GM23338 (cell line): ENCODE measurements at regions not wholly inside any gene's neighbourhood (a gene's known extent, or its start where the extent isn't known, plus 50 kb on each side); places are given as distances from the start of the nearest gene placed in this dataset.

Experiments used
- ATAC-seq: fragments of 200-7000 bp; cut with Tn5 transposase; 3 replicates; pipeline ENCODE4 v1.9.1; 2020
- DNase-seq: peaks from one replicate; pipeline ENCODE4 v3.0.0-alpha.2; 2015; ENCODE audit warnings: low spot score
- H2AFZ ChIP-seq: fragments of 200-600 bp; sonication (generic); 2 replicates; pipeline ENCODE4 v1.8.0; 2016; ENCODE audit warnings: antibody characterized with exemption, mild to moderate bottlenecking, moderate library complexity
- H3F3A ChIP-seq: fragments of 200-600 bp; sonication (generic); replicated peaks from 2 replicates; pipeline ENCODE4 v1.8.0; 2017; ENCODE audit warnings: antibody characterized with exemption, mixed run types, low read depth
- H3K27ac ChIP-seq: fragments of 200-600 bp; sonication (generic); 2 replicates; pipeline ENCODE4 v1.6.1; 2016; ENCODE audit warnings: low read depth
- H3K27me3 ChIP-seq: fragments of 200-600 bp; sonication (generic); 2 replicates; pipeline ENCODE4 v1.8.0; 2016; ENCODE audit warnings: mild to moderate bottlenecking, mixed run types, moderate library complexity; ENCODE audit not compliant: insufficient read depth
- H3K36me3 ChIP-seq: fragments of 200-600 bp; sonication (generic); 2 replicates; pipeline ENCODE4 v1.8.0; 2016; ENCODE audit warnings: mild to moderate bottlenecking; ENCODE audit not compliant: insufficient read depth
- H3K4me1 ChIP-seq: fragments of 200-600 bp; sonication (generic); 2 replicates; pipeline ENCODE4 v1.8.0; 2016; ENCODE audit warnings: mild to moderate bottlenecking, moderate library complexity; ENCODE audit not compliant: insufficient read depth
- H3K4me2 ChIP-seq: fragments of 200-600 bp; sonication (generic); 2 replicates; pipeline ENCODE4 v1.7.1; 2017; ENCODE audit warnings: mixed run types
- H3K4me3 ChIP-seq: fragments of 200-600 bp; sonication (generic); 2 replicates; pipeline ENCODE4 v1.6.1; 2016; ENCODE audit warnings: mixed run types
- H3K79me2 ChIP-seq: fragments of 200-600 bp; sonication (generic); replicated peaks from 2 replicates; pipeline ENCODE4 v1.8.0; 2017; ENCODE audit warnings: mild to moderate bottlenecking; ENCODE audit not compliant: insufficient read depth
- H3K9me2 ChIP-seq: fragments of 200-600 bp; sonication (generic); 2 replicates; pipeline ENCODE4 v1.8.0; 2017; ENCODE audit not compliant: insufficient read depth
- H4K20me1 ChIP-seq: fragments of 200-600 bp; sonication (generic); replicated peaks from 2 replicates; pipeline ENCODE4 v1.8.0; 2017; ENCODE audit warnings: mild to moderate bottlenecking; ENCODE audit not compliant: insufficient read depth
- H3K27ac Mint-ChIP-seq: 2 replicates; pipeline ENCODE4 v1.8.0; 2020; ENCODE audit warnings: inconsistent platforms, mild to moderate bottlenecking, moderate library complexity, mixed read lengths
- H3K27me3 Mint-ChIP-seq: 3 replicates; pipeline ENCODE4 v1.8.0; 2022; ENCODE audit warnings: low read depth, mild to moderate bottlenecking, moderate library complexity, mixed read lengths, inconsistent platforms; ENCODE audit not compliant: insufficient read depth, poor library complexity
- H3K36me3 Mint-ChIP-seq: 3 replicates; pipeline ENCODE4 v1.8.0; 2021; ENCODE audit warnings: low read depth, mild to moderate bottlenecking, inconsistent platforms, moderate library complexity, mixed read lengths
- H3K4me1 Mint-ChIP-seq: 3 replicates; pipeline ENCODE4 v1.8.0; 2020; ENCODE audit warnings: mild to moderate bottlenecking, inconsistent platforms, mixed read lengths
- H3K4me3 Mint-ChIP-seq: 3 replicates; pipeline ENCODE4 v1.8.0; 2021; ENCODE audit warnings: moderate library complexity, mild to moderate bottlenecking, inconsistent platforms, mixed read lengths
- H3K9me3 Mint-ChIP-seq: 3 replicates; pipeline ENCODE4 v1.8.0; 2020; ENCODE audit warnings: moderate library complexity, mild to moderate bottlenecking, inconsistent platforms, mixed read lengths
- EZH2phosphoT487 ChIP-seq: fragments of 200-600 bp; sonication (generic); IDR thresholded peaks from one replicate; pipeline ENCODE4 v1.8.1; 2018; ENCODE audit warnings: antibody characterized with exemption; ENCODE audit not compliant: unreplicated experiment
- JUNB ChIP-seq: IDR thresholded peaks from one replicate; pipeline ENCODE4 v1.6.1; 2016; ENCODE audit warnings: antibody characterized with exemption; ENCODE audit not compliant: unreplicated experiment
- ZNF114 ChIP-seq: fragments of 250-450 bp; sonication (Bioruptor Pico); IDR thresholded peaks from 2 replicates; pipeline ENCODE4 v1.5.0; 2020; ENCODE audit warnings: mild to moderate bottlenecking, moderate library complexity
- TF ChIP-seq, protein P1 (sequence below), 2 experiments: fragments of 200-600 bp in 1 of 2; sonication (generic) in 1 of 2; conservative IDR thresholded peaks; 2 replicates each; pipeline versions ENCODE4 v1.5.1 to v1.6.1; 2016 to 2017; ENCODE audit warnings: antibody characterized with exemption in 2 of 2, low read depth in 2 of 2, mild to moderate bottlenecking in 2 of 2, moderate library complexity in 1 of 2
- TF ChIP-seq, protein P2 (sequence below): fragments of 250-450 bp; sonication (Bioruptor Pico); IDR thresholded peaks from 2 replicates; pipeline ENCODE4 v1.5.0; 2020; ENCODE audit warnings: mild to moderate bottlenecking, moderate library complexity
- TF ChIP-seq, protein P3 (sequence below): IDR thresholded peaks from one replicate; pipeline ENCODE4 v1.6.1; 2018; ENCODE audit warnings: antibody characterized with exemption; ENCODE audit not compliant: unreplicated experiment

DNA sequence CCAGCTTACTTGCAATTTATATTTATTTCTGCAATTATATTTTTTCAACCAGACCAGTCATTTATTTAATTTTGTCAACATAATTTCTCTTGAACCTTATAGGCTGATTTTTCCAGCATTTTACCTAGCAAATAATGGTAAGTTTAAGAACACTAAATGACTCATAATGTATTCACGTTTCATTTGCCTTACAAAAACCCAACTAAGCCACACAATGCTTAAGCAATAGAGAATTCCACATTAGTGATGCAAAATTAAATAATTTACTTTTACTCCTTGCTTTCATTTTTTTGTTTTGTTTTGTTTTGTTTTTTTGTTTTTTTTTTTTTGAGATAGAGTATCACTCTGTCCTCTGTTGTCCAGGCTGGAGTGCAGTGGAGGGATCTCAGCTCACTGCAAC lies 110.4 kb upstream of the VRK2 start (continued):
- TF ChIP-seq, protein P1, sequence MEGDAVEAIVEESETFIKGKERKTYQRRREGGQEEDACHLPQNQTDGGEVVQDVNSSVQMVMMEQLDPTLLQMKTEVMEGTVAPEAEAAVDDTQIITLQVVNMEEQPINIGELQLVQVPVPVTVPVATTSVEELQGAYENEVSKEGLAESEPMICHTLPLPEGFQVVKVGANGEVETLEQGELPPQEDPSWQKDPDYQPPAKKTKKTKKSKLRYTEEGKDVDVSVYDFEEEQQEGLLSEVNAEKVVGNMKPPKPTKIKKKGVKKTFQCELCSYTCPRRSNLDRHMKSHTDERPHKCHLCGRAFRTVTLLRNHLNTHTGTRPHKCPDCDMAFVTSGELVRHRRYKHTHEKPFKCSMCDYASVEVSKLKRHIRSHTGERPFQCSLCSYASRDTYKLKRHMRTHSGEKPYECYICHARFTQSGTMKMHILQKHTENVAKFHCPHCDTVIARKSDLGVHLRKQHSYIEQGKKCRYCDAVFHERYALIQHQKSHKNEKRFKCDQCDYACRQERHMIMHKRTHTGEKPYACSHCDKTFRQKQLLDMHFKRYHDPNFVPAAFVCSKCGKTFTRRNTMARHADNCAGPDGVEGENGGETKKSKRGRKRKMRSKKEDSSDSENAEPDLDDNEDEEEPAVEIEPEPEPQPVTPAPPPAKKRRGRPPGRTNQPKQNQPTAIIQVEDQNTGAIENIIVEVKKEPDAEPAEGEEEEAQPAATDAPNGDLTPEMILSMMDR (conservative IDR thresholded peaks at IDR 0.05; ENCODE audit: low read depth in 2 of 2) = no peak

DNA sequence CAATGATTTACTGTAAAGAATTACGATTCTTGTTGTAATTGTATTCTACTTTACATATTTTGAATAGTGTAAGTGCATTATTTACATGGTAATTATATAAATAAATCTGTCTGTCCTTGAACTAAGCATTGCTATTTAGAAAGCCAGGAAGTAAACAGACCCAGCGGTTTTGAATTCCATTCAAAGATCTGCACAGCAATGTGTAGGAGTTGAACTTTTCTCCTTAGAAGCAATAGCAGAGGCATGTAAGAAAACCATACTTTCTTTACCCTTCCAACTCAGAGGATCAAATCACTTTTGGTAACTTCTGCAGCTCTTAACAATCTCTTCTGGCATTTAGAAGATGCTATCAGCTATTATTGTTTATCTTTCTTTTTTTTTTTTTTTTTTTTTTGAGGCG lies 109.2 kb upstream of the VRK2 start:
- Histone ChIP-seq H3F3A (no peaks in the 10 kb centered on the region), H4K20me1 (no peaks in the 10 kb centered on the region), H3K4me2 (no peak overlapping the region), H3K9me2 (no peaks in the 10 kb centered on the region), H2AFZ (no peak overlapping the region), H3K79me2 (no peaks in the 10 kb centered on the region), H3K27ac (no peak overlapping the region), H3K4me3 (no peak overlapping the region), H3K4me1 (peaks cover 18% of the 10 kb centered on the region; the same call in 1 of the 2 replicates), H3K36me3 (no peaks in the 10 kb centered on the region), H3K27me3 (no peaks in the 10 kb centered on the region)
- Mint-ChIP-seq H3K27ac (no peak overlapping the region), H3K36me3 (peaks cover 3% of the 10 kb centered on the region; the same call in 2 of the 3 replicates), H3K9me3 (peaks cover 10% of the 10 kb centered on the region; the same call in 2 of the 3 replicates), H3K4me1 (peaks cover 11% of the 10 kb centered on the region; the same call in 2 of the 3 replicates), H3K27me3 (peaks cover 3% of the 10 kb centered on the region), H3K4me3 (no peak overlapping the region)
- DNase-seq (no peak), ATAC-seq (no peak)
- TF ChIP-seq, protein P2, sequence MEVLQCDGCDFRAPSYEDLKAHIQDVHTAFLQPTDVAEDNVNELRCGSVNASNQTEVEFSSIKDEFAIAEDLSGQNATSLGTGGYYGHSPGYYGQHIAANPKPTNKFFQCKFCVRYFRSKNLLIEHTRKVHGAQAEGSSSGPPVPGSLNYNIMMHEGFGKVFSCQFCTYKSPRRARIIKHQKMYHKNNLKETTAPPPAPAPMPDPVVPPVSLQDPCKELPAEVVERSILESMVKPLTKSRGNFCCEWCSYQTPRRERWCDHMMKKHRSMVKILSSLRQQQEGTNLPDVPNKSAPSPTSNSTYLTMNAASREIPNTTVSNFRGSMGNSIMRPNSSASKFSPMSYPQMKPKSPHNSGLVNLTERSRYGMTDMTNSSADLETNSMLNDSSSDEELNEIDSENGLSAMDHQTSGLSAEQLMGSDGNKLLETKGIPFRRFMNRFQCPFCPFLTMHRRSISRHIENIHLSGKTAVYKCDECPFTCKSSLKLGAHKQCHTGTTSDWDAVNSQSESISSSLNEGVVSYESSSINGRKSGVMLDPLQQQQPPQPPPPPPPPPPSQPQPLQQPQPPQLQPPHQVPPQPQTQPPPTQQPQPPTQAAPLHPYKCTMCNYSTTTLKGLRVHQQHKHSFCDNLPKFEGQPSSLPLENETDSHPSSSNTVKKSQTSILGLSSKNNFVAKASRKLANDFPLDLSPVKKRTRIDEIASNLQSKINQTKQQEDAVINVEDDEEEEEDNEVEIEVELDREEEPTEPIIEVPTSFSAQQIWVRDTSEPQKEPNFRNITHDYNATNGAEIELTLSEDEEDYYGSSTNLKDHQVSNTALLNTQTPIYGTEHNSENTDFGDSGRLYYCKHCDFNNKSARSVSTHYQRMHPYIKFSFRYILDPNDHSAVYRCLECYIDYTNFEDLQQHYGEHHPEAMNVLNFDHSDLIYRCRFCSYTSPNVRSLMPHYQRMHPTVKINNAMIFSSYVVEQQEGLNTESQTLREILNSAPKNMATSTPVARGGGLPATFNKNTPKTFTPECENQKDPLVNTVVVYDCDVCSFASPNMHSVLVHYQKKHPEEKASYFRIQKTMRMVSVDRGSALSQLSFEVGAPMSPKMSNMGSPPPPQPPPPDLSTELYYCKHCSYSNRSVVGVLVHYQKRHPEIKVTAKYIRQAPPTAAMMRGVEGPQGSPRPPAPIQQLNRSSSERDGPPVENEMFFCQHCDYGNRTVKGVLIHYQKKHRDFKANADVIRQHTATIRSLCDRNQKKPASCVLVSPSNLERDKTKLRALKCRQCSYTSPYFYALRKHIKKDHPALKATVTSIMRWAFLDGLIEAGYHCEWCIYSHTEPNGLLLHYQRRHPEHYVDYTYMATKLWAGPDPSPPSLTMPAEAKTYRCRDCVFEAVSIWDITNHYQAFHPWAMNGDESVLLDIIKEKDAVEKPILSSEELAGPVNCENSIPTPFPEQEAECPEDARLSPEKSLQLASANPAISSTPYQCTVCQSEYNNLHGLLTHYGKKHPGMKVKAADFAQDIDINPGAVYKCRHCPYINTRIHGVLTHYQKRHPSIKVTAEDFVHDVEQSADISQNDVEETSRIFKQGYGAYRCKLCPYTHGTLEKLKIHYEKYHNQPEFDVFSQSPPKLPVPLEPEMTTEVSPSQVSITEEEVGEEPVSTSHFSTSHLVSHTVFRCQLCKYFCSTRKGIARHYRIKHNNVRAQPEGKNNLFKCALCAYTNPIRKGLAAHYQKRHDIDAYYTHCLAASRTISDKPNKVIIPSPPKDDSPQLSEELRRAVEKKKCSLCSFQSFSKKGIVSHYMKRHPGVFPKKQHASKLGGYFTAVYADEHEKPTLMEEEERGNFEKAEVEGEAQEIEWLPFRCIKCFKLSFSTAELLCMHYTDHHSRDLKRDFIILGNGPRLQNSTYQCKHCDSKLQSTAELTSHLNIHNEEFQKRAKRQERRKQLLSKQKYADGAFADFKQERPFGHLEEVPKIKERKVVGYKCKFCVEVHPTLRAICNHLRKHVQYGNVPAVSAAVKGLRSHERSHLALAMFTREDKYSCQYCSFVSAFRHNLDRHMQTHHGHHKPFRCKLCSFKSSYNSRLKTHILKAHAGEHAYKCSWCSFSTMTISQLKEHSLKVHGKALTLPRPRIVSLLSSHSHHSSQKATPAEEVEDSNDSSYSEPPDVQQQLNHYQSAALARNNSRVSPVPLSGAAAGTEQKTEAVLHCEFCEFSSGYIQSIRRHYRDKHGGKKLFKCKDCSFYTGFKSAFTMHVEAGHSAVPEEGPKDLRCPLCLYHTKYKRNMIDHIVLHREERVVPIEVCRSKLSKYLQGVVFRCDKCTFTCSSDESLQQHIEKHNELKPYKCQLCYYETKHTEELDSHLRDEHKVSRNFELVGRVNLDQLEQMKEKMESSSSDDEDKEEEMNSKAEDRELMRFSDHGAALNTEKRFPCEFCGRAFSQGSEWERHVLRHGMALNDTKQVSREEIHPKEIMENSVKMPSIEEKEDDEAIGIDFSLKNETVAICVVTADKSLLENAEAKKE = no peak
- TF ChIP-seq, protein P3, sequence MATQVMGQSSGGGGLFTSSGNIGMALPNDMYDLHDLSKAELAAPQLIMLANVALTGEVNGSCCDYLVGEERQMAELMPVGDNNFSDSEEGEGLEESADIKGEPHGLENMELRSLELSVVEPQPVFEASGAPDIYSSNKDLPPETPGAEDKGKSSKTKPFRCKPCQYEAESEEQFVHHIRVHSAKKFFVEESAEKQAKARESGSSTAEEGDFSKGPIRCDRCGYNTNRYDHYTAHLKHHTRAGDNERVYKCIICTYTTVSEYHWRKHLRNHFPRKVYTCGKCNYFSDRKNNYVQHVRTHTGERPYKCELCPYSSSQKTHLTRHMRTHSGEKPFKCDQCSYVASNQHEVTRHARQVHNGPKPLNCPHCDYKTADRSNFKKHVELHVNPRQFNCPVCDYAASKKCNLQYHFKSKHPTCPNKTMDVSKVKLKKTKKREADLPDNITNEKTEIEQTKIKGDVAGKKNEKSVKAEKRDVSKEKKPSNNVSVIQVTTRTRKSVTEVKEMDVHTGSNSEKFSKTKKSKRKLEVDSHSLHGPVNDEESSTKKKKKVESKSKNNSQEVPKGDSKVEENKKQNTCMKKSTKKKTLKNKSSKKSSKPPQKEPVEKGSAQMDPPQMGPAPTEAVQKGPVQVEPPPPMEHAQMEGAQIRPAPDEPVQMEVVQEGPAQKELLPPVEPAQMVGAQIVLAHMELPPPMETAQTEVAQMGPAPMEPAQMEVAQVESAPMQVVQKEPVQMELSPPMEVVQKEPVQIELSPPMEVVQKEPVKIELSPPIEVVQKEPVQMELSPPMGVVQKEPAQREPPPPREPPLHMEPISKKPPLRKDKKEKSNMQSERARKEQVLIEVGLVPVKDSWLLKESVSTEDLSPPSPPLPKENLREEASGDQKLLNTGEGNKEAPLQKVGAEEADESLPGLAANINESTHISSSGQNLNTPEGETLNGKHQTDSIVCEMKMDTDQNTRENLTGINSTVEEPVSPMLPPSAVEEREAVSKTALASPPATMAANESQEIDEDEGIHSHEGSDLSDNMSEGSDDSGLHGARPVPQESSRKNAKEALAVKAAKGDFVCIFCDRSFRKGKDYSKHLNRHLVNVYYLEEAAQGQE = no peak
- TF ChIP-seq, protein P1 (conservative IDR thresholded peaks at IDR 0.05; ENCODE audit: low read depth in 2 of 2) = no peak
- TF ChIP-seq EZH2phosphoT487 (no peak), ZNF114 (CRISPR knock-in tag) (no peak), JUNB (no peak)
